ENCODE measurements at regions not wholly inside any gene's neighbourhood (a gene's known extent, or its start where the extent isn't known, plus 50 kb on each side); places are given as distances from the start of the nearest gene placed in this dataset.

- TF ChIP-seq CBFA2T2 (conservative IDR thresholded peaks at IDR 0.05) (no peak), ZNF717 (CRISPR knock-in tag; IDR thresholded peaks at IDR 0.05) (no peak), PCBP2 (IDR thresholded peaks at IDR 0.05; ENCODE audit: low read depth, low read length, poor library complexity, severe bottlenecking) (no peak)
- POLR2A ChIA-PET: no interaction called here
- Histone ChIP-seq H4K20me1 (replicated peaks; ENCODE audit: control insufficient read depth, insufficient read depth, low read length) (no peaks in the 10 kb centered on the region), H2AFZ (ENCODE audit: low read depth, low read length) (no peak overlapping the region), H3K9ac (ENCODE audit: insufficient read depth in 1 of 2, low read depth in 2 of 2, low read length in 2 of 2) (no peak overlapping the region), H3K4me3 (no peak overlapping the region), H3K27ac (ENCODE audit: extremely low read depth, low read depth, low read length) (no peak overlapping the region), H3K36me3 (ENCODE audit: control insufficient read depth, insufficient read depth, low read length) (no peaks in the 10 kb centered on the region), H3K9me3 (replicated peaks; ENCODE audit: control insufficient read depth, insufficient read depth, low read depth, low read length) (no peaks in the 10 kb centered on the region), H3K4me1 (replicated peaks in 1 of 2; ENCODE audit: control insufficient read depth in 2 of 2, insufficient read depth in 2 of 2, low read length in 2 of 2) (peaks cover 0 to 10% of the 10 kb centered on the region in 2 experiments; a peak in 2 of 5 replicates), H3K27me3 (ENCODE audit: control insufficient read depth in 2 of 2, insufficient read depth in 2 of 2, low read length in 2 of 2) (peaks cover 6 to 67% of the 10 kb centered on the region in 2 experiments; a peak in 4 of 5 replicates), H3K79me2 (ENCODE audit: control insufficient read depth, insufficient read depth, low read length) (no peaks in the 10 kb centered on the region), H3K9me1 (ENCODE audit: control insufficient read depth, insufficient read depth, low read length) (no peaks in the 10 kb centered on the region), H3K4me2 (ENCODE audit: insufficient read depth, low read length) (no peak overlapping the region)
- CTCF ChIA-PET (ENCODE audit: low intra/inter-chr PET ratio): no interaction called here
- FAIRE-seq (no peak), DNase-seq (ENCODE audit: extremely low read depth in 1 of 4, low spot score in 3 of 4) (no peak), ATAC-seq (no peak)
- intact Hi-C loops (cut with micrococcal nuclease) (no loop called here), in situ Hi-C loops (cut with MboI) (no loop called here)
- WGBS (ENCODE audit: insufficient coverage, low coverage, missing lambda C conversion rate): 0% methylated on average over 12 of the region's 12 CpGs
- no TSS peak for BruUV-seq (replicated peaks)
These were observed 66.5 kb downstream of the ADRA2C start for GRCh38 chr4:3832536-3833220.

GRCh38 chr4:3833326-3833989 lies 67.3 kb downstream of the ADRA2C start:
- Histone ChIP-seq H3K36me3 (ENCODE audit: control insufficient read depth, insufficient read depth, low read length) (no peaks in the 10 kb centered on the region), H3K4me1 (replicated peaks in 1 of 2; ENCODE audit: control insufficient read depth in 2 of 2, insufficient read depth in 2 of 2, low read length in 2 of 2) (peaks cover 0 to 10% of the 10 kb centered on the region in 2 experiments; a peak in 2 of 5 replicates), H3K79me2 (ENCODE audit: control insufficient read depth, insufficient read depth, low read length) (no peaks in the 10 kb centered on the region), H3K9me1 (ENCODE audit: control insufficient read depth, insufficient read depth, low read length) (no peaks in the 10 kb centered on the region), H2AFZ (ENCODE audit: low read depth, low read length) (no peak overlapping the region), H3K9me3 (replicated peaks; ENCODE audit: control insufficient read depth, insufficient read depth, low read depth, low read length) (no peaks in the 10 kb centered on the region), H3K4me3 (no peak overlapping the region), H3K27me3 (ENCODE audit: control insufficient read depth in 2 of 2, insufficient read depth in 2 of 2, low read length in 2 of 2) (peaks cover 4 to 59% of the 10 kb centered on the region in 2 experiments; a peak in 4 of 5 replicates), H4K20me1 (replicated peaks; ENCODE audit: control insufficient read depth, insufficient read depth, low read length) (no peaks in the 10 kb centered on the region), H3K27ac (ENCODE audit: extremely low read depth, low read depth, low read length) (no peak overlapping the region), H3K4me2 (ENCODE audit: insufficient read depth, low read length) (no peak overlapping the region), H3K9ac (ENCODE audit: insufficient read depth in 1 of 2, low read depth in 2 of 2, low read length in 2 of 2) (no peak overlapping the region)
- no peak for ATAC-seq
- intact Hi-C loops (cut with micrococcal nuclease) (no loop called here), in situ Hi-C loops (cut with MboI) (no loop called here)
- TF ChIP-seq TAF9B (IDR thresholded peaks at IDR 0.05; ENCODE audit: partially characterized antibody): no peak
- no peak for TF ChIP-seq NKRF (IDR thresholded peaks at IDR 0.05; ENCODE audit: borderline replicate concordance)
- TF ChIP-seq ZBTB12 (CRISPR knock-in tag; IDR thresholded peaks at IDR 0.05): no peak
- TF ChIP-seq ZFP36 (IDR thresholded peaks at IDR 0.05; ENCODE audit: low read depth, low read length, partially characterized antibody): peak; percentile 31
- no peak for TF ChIP-seq TGIF2 (CRISPR knock-in tag; IDR thresholded peaks at IDR 0.05)
- TF ChIP-seq L3MBTL2 (IDR thresholded peaks at IDR 0.05): no peak
- TF ChIP-seq IRF9 (tag; IDR thresholded peaks at IDR 0.05): no peak
- no peak for TF ChIP-seq RFX5 (IDR thresholded peaks at IDR 0.05; ENCODE audit: low read depth, low read length)
- BruUV-seq (replicated peaks): no TSS peak
- DNase-seq (ENCODE audit: extremely low read depth in 1 of 4, low spot score in 3 of 4): no peak
- no peak for FAIRE-seq
- 2% methylated on average over 15 of the region's 18 CpGs for WGBS (ENCODE audit: insufficient coverage, low coverage, missing lambda C conversion rate)
- POLR2A ChIA-PET: no interaction called here
- CTCF ChIA-PET (ENCODE audit: low intra/inter-chr PET ratio): no interaction called here

All from K562 (cell line).